ENCODE measurements at regions not wholly inside any gene's neighbourhood (a gene's known extent, or its start where the extent isn't known, plus 50 kb on each side); places are given as distances from the start of the nearest gene placed in this dataset.

DNA sequence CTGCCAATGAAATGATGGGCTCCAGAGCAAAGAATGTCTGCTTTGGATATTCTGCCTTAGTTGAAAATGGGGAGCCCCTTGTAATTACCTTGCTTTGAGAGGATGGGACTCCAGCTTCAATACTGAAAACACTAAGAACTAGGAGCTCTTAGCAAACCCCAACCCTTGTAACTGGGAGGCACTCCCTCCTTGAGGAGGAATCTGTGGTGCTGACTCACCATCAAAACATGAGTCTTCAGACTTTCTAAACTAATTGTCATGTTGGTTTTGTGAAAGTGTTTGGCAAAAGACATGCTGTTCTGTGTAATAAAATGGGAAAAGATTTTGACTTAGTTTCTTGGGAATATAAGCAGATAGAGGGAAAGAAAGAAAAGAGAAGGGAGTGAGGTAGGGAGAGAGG is 91.9 kb upstream of the PTPRD start:
- no peak for TF ChIP-seq EP300 (IDR thresholded peaks at IDR 0.05)
- TF ChIP-seq, protein P1, sequence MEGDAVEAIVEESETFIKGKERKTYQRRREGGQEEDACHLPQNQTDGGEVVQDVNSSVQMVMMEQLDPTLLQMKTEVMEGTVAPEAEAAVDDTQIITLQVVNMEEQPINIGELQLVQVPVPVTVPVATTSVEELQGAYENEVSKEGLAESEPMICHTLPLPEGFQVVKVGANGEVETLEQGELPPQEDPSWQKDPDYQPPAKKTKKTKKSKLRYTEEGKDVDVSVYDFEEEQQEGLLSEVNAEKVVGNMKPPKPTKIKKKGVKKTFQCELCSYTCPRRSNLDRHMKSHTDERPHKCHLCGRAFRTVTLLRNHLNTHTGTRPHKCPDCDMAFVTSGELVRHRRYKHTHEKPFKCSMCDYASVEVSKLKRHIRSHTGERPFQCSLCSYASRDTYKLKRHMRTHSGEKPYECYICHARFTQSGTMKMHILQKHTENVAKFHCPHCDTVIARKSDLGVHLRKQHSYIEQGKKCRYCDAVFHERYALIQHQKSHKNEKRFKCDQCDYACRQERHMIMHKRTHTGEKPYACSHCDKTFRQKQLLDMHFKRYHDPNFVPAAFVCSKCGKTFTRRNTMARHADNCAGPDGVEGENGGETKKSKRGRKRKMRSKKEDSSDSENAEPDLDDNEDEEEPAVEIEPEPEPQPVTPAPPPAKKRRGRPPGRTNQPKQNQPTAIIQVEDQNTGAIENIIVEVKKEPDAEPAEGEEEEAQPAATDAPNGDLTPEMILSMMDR (IDR thresholded peaks at IDR 0.05), result no peak
- TF ChIP-seq POLR2A (IDR thresholded peaks at IDR 0.05), result no peak

Measured in suprapubic skin (tissue), 3 donors.